NCI-H748 (cell line): ENCODE measurements at regions not wholly inside any gene's neighbourhood (a gene's known extent, or its start where the extent isn't known, plus 50 kb on each side); places are given as distances from the start of the nearest gene placed in this dataset.
A peak's percentile ranks its signal among the peaks of the same experiment; 100 is the strongest.
"Not testable (repeated sequence)": the region's sequence is repeated elsewhere in the genome, so short reads cannot be mapped to it uniquely, and the experiment has no call there.

Experiments used
- DNase-seq: peaks from one replicate; lab custom pipeline; 2025; ENCODE audit not compliant: unreplicated experiment; lab: John Stamatoyannopoulos, UW

GRCh38 chr3:137820366-137820765, 56.3 kb downstream of the SOX14 start:
- no peak for DNase-seq

- no peak for DNase-seq
Observed at GRCh38 chr3:137835096-137835495, 71.0 kb downstream of the SOX14 start.

GRCh38 chr3:137845194-137845593, 81.1 kb downstream of the SOX14 start:
- peak; percentile 6 for DNase-seq

DNA sequence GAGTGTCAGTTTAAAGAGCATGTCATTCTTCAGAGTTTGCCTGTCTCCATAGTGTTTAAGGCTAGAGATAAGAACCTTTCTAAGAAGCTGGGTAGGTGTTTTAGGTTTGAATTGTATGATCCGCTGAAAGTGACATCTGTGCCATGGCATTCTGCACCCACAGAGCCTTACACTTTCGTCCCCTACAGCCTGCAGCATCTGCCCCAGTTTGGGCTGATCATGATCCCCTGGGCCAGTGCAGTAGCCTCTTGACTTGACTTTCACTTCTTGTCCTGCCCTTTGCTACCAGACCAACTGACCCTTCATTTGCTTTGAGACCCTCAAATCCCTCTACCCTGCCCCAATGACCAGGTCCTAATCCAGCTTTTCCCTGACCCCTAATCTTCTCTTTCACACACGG, 81.6 kb downstream of the SOX14 start:
- no peak for DNase-seq

GRCh38 chr3:137852391-137852830, 88.3 kb downstream of the SOX14 start:
- no peak for DNase-seq

GRCh38 chr3:137854533-137855261, 90.6 kb downstream of the SOX14 start:
- no peak for DNase-seq

GRCh38 chr3:137866001-137866400, 101.9 kb downstream of the SOX14 start:
- no peak for DNase-seq

DNA sequence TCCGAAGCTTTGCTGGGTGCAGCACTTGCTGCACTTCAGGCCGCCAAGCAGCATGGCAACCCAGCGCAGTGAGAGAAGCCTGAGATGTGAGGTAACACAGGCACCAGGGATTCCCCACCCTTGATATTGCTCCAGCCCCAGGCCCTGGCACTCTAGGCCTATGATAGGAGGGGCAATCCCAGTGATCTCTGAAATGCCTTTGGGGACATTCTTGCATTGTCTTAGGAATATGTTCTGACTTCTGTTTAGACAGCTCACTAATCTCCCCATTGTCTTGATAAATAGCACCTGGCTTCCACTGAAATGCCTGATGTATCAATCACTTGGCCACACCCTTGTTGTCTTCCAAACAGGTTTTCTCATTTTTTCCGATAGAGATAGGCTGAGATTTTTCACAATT, 102.8 kb downstream of the SOX14 start:
- no peak for DNase-seq

- DNase-seq: no peak
Observed at GRCh38 chr3:137867611-137868010, 103.5 kb downstream of the SOX14 start.

DNA sequence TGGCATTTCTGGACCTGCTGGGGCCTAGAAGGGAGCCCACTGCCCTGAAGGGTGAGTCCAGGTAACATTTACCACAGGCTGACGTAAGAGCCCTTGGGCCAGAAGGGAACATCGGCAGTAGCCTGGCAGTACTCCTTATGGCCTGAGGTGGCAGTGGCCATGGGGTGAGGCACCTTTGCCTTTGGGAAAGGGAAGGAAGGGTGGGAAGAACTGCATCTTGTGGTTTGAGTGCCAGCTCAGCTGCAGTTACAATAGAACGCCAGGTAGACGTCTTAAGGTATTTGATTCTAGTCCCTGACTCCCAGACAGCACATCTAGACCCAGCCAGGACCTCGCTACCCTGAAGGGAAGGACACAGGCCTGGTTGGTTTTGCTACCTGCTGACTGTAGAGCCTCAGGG, 104.9 kb downstream of the SOX14 start:
- no peak for DNase-seq

DNA sequence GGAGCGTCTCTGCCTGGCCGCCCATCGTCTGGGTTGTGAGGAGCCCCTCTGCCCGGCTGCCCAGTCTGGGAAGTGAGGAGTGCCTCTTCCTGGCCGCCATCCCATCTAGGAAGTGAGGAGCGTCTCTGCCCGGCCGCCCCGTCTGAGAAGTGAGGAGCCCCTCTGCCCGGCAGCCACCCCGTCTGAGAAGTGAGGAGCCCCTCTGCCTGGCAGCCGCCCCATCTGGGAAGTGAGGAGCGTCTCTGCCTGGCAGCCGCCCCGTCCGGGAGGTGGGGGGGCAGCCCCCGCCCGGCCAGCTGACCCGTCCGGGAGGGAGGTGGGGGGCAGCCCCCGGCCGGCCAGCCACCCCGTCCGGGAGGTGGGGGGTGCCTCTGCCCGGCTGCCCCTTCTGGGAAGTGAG, 108.5 kb downstream of the SOX14 start:
- DNase-seq: not testable (repeated sequence)

DNA sequence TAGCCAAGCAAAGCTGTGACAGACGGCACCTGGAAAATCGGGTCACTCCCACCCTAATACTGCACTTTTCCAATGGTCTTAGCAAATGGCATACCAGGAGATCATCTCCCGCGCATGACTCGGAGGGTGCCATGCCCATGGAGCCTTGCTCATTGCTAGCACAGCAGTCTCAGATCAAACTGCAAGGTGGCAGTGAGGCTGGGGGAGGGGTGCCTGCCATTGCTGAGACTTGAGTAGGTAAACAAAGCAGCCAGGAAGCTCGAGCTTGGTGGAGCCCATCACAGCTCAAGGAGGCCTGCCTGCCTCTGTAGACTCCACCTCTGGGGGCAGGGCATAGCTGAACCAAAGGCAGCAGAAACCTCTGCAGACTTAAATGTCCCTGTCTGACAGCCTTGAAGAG, 113.1 kb upstream of the CLDN18 start:
- DNase-seq: not testable (repeated sequence)

- no peak for DNase-seq
Observed at GRCh38 chr3:137906985-137907649, 102.8 kb upstream of the CLDN18 start.

- DNase-seq: no peak
Observed at GRCh38 chr3:137924628-137925027, 85.3 kb upstream of the CLDN18 start.

DNA sequence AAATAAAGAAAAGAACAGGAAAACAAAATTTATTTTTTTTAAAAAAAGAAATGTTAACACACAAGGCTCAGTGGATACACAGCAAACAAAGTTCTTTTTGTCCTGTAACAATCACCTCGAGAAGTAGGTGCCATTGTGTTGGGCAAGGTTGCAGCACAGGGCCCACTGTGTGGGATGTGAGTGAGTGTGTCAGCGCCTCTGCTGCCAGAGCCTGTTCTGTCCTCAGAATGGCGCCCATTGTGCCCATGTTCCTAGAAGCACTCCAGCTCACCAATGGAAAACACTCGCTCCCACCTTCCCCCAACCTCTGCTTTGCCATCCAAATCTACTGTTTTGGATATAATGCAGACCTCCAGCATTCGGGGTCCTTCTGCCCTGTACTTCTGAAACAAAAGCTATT, 84.9 kb upstream of the CLDN18 start:
- DNase-seq: no peak

DNA sequence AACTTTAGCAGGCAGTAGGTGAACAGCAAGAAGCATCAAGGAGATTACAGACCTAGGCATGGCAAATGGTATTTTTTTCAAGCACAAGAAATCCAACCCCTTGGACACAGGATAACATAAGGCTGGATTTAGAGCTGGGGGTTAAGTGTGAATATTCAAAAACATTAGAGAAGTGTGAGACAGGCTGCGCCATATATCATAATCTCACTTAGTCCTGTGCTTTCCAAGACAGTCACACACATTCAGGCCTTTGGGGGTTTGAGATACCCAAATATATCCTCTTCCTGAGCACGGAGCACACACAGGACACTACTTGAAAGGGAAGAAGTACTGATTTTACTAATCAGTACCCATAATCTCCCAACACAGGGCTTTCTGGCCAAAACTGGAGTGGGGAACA, 83.0 kb upstream of the CLDN18 start:
- DNase-seq: no peak

DNA sequence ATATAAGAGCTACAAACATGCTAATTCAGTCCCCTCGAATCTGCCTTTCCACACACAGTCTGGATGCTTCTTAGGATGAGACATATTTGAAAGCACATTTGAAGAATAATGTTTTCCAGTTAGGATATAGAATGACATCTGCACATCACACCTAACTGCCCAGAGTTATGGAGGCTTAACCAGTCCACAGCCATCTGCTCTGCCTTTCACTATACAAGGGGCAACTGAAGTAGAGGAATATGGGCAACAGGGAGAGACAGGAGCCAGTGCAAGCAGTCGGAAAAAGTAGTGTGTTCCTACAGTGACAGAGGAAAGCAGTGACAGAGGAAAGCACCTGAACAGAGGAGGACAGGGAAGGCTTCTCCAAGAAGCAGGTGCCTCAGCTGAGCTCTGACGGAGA, 79.0 kb upstream of the CLDN18 start:
- DNase-seq: no peak

DNA sequence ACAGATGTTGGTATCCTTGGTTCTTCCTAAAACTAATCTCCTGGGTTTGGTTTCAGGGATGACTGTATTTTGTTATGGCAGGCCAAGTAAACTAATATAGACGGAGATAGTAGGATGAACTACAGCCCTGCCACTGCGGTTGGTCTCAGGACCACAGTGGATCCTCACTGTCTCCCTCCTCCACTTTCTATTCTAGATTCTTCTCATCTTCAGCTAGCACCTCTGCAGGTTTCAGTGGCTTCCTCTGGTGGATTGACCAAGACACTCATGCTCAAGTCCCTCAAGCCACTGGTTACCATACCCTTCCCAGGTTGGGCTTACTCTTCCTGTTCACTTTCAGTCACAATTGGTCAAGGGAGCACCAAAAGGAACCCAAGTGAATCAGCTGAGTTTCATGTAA, 71.1 kb upstream of the CLDN18 start:
- DNase-seq: no peak

GRCh38 chr3:137944593-137944992, 65.4 kb upstream of the CLDN18 start:
- no peak for DNase-seq

DNA sequence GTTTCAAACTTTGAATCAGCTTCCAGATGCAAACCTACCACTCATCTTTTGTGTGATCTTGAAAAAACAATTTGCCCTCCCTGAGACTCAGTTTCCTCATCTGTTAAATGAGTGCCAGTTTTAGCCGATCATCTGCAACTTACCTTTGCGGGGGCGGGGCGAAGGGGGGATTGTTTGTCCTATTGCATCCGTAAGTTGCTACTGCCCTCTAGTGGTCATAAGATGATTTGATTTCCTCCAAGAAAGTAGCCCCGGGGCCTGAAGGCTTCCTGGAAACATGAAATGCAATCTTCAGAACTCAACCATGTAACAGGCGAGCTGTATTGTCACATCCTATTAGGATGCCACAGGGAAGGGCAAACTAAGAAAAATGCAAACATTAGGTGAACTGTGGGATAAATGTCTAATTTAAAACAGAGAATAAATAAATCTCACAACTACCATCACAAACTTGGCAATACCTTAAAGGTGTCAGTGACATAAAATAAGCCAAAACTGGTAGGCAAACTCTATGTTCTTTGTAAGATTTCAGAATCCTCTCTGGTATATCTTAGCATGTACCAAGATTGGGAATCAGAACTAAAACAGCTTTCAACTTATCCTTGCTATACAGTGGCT, 63.5 kb upstream of the CLDN18 start:
- peak; percentile 63 for DNase-seq

DNA sequence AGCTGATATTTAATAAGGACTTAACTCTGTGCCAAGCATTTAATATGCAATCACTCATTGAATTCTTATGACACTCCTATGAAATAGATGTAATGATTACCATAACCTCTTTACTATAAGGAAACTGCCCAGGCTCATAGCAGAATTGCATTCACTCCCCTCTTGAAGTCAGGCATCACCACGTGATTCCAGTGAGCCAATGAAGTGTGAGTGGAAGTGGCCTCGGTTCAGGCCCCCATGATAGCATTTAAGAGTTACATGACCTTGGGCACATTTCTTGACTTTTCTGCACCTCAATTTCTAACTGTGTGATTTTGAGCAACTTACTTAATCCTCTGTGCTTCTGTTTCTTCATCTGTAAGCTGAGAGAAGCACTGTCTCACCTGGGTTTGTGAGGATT, 62.8 kb upstream of the CLDN18 start:
- DNase-seq: no peak

GRCh38 chr3:137948400-137949072, 61.4 kb upstream of the CLDN18 start:
- DNase-seq: no peak
